ENCODE measurements at regions not wholly inside any gene's neighbourhood (a gene's known extent, or its start where the extent isn't known, plus 50 kb on each side); places are given as distances from the start of the nearest gene placed in this dataset.

DNA sequence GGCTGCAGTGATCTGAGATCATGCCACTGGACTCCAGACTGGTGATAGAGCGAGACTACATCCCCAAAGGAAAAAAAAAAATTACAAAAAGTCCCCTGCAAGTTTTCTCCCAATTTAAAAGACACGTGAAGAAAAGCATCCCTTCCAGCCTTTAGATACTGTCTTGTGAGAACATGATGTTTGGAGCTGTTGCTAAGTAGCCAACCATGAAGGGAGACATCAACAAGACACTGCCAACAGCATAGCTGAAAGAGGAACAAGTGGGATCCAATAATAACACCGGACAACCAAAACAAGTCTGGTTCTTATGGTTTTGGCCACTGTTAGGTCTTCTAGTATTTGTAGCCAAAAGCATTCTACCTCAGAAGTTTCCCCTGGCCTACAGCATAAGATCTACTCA, 118.9 kb upstream of the CCDC180 start:
- TF ChIP-seq EZH2phosphoT487 (IDR thresholded peaks at IDR 0.05; ENCODE audit: insufficient read depth, low read depth) (no peak), EZH2 (IDR thresholded peaks at IDR 0.05; ENCODE audit: insufficient read depth, poor library complexity, severe bottlenecking) (no peak)
